ENCODE measurements at regions not wholly inside any gene's neighbourhood (a gene's known extent, or its start where the extent isn't known, plus 50 kb on each side); places are given as distances from the start of the nearest gene placed in this dataset.

GRCh38 chr1:177798614-177799013, 171.2 kb downstream of the SEC16B start:
- TF ChIP-seq CTCF (IDR thresholded peaks at IDR 0.05), result no peak
- no peak for TF ChIP-seq EZH2phosphoT487 (IDR thresholded peaks at IDR 0.05)
- no peak for TF ChIP-seq EZH2 (IDR thresholded peaks at IDR 0.05)
